SU-DHL-6 (cell line): ENCODE measurements at regions not wholly inside any gene's neighbourhood (a gene's known extent, or its start where the extent isn't known, plus 50 kb on each side); places are given as distances from the start of the nearest gene placed in this dataset.

Source experiments
- EZH2phosphoT487 ChIP-seq: fragments of 200-600 bp; sonication (generic), shearing (Covaris generic); conservative IDR thresholded peaks from 2 replicates; pipeline ENCODE4 v1.6.1; 2018; ENCODE audit warnings: mild to moderate bottlenecking, antibody characterized with exemption, low read length, moderate library complexity, mixed read lengths
- TF ChIP-seq, protein P1 (sequence below): fragments of 200-600 bp; sonication (generic); IDR thresholded peaks from one replicate; pipeline ENCODE4 v1.5.1; 2017; ENCODE audit warnings: antibody characterized with exemption, mild to moderate bottlenecking, low read length, moderate library complexity; ENCODE audit not compliant: insufficient read depth, poor library complexity, severe bottlenecking

DNA sequence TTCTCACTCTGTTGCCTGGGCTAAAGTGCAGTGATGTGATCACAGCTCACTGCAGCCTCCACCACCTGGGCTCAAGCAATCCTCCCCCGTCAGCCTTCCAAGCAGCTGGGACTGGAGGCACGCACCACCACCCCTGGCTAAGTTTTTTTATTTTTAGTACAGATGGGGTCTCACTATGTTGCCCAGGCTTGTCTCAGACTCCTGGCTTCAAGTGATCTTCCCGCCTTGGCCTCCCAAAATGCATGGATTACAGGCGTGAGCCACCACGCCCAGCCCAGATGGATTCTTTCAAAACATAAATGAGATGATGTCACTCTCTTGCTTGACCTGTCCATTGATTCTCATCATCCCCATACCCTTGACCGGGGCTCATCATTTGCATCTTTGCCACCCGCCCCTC lies 72.6 kb upstream of the SLC6A6 start:
- TF ChIP-seq, protein P1, sequence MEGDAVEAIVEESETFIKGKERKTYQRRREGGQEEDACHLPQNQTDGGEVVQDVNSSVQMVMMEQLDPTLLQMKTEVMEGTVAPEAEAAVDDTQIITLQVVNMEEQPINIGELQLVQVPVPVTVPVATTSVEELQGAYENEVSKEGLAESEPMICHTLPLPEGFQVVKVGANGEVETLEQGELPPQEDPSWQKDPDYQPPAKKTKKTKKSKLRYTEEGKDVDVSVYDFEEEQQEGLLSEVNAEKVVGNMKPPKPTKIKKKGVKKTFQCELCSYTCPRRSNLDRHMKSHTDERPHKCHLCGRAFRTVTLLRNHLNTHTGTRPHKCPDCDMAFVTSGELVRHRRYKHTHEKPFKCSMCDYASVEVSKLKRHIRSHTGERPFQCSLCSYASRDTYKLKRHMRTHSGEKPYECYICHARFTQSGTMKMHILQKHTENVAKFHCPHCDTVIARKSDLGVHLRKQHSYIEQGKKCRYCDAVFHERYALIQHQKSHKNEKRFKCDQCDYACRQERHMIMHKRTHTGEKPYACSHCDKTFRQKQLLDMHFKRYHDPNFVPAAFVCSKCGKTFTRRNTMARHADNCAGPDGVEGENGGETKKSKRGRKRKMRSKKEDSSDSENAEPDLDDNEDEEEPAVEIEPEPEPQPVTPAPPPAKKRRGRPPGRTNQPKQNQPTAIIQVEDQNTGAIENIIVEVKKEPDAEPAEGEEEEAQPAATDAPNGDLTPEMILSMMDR = no peak
- TF ChIP-seq EZH2phosphoT487 = no peak
